ENCODE measurements at regions not wholly inside any gene's neighbourhood (a gene's known extent, or its start where the extent isn't known, plus 50 kb on each side); places are given as distances from the start of the nearest gene placed in this dataset.

DNA sequence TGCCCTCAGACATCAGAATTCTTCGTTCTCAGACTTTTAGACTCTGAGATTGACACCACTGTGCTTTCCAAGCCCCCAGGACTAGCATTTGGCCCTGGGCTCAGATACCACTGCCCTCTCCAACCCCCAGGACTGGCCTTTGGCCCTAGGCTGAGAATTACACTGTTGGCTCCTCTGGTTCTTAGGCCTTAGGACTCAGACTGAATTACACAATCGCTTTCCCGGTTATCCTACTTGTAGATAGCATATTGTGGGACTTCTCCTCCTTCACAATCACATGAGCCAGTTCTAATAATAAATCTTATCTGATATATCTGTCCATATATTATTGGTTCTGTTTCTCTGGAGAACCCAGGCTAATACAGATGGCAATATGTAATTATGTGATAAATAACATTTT, 1725.5 kb downstream of the GRIK2 start:
- TF ChIP-seq CHCHD3 (CRISPR knock-in tag; IDR thresholded peaks at IDR 0.05) (no peak), GABPA (IDR thresholded peaks at IDR 0.05; ENCODE audit: low read depth, low read length) (no peak), GABPA (CRISPR knock-in tag; IDR thresholded peaks at IDR 0.05; ENCODE audit: low read depth) (no peak), RAD21 (CRISPR knock-in tag; IDR thresholded peaks at IDR 0.05) (no peak)
- TF ChIP-seq, protein P1, sequence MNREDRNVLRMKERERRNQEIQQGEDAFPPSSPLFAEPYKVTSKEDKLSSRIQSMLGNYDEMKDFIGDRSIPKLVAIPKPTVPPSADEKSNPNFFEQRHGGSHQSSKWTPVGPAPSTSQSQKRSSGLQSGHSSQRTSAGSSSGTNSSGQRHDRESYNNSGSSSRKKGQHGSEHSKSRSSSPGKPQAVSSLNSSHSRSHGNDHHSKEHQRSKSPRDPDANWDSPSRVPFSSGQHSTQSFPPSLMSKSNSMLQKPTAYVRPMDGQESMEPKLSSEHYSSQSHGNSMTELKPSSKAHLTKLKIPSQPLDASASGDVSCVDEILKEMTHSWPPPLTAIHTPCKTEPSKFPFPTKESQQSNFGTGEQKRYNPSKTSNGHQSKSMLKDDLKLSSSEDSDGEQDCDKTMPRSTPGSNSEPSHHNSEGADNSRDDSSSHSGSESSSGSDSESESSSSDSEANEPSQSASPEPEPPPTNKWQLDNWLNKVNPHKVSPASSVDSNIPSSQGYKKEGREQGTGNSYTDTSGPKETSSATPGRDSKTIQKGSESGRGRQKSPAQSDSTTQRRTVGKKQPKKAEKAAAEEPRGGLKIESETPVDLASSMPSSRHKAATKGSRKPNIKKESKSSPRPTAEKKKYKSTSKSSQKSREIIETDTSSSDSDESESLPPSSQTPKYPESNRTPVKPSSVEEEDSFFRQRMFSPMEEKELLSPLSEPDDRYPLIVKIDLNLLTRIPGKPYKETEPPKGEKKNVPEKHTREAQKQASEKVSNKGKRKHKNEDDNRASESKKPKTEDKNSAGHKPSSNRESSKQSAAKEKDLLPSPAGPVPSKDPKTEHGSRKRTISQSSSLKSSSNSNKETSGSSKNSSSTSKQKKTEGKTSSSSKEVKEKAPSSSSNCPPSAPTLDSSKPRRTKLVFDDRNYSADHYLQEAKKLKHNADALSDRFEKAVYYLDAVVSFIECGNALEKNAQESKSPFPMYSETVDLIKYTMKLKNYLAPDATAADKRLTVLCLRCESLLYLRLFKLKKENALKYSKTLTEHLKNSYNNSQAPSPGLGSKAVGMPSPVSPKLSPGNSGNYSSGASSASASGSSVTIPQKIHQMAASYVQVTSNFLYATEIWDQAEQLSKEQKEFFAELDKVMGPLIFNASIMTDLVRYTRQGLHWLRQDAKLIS (CRISPR knock-in tag; IDR thresholded peaks at IDR 0.05): no peak
- TF ChIP-seq, protein P2, sequence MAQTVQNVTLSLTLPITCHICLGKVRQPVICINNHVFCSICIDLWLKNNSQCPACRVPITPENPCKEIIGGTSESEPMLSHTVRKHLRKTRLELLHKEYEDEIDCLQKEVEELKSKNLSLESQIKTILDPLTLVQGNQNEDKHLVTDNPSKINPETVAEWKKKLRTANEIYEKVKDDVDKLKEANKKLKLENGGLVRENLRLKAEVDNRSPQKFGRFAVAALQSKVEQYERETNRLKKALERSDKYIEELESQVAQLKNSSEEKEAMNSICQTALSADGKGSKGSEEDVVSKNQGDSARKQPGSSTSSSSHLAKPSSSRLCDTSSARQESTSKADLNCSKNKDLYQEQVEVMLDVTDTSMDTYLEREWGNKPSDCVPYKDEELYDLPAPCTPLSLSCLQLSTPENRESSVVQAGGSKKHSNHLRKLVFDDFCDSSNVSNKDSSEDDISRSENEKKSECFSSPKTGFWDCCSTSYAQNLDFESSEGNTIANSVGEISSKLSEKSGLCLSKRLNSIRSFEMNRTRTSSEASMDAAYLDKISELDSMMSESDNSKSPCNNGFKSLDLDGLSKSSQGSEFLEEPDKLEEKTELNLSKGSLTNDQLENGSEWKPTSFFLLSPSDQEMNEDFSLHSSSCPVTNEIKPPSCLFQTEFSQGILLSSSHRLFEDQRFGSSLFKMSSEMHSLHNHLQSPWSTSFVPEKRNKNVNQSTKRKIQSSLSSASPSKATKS (CRISPR knock-in tag; IDR thresholded peaks at IDR 0.05): no peak

Measured in HepG2 (cell line).